ENCODE measurements at regions not wholly inside any gene's neighbourhood (a gene's known extent, or its start where the extent isn't known, plus 50 kb on each side); places are given as distances from the start of the nearest gene placed in this dataset.

DNA sequence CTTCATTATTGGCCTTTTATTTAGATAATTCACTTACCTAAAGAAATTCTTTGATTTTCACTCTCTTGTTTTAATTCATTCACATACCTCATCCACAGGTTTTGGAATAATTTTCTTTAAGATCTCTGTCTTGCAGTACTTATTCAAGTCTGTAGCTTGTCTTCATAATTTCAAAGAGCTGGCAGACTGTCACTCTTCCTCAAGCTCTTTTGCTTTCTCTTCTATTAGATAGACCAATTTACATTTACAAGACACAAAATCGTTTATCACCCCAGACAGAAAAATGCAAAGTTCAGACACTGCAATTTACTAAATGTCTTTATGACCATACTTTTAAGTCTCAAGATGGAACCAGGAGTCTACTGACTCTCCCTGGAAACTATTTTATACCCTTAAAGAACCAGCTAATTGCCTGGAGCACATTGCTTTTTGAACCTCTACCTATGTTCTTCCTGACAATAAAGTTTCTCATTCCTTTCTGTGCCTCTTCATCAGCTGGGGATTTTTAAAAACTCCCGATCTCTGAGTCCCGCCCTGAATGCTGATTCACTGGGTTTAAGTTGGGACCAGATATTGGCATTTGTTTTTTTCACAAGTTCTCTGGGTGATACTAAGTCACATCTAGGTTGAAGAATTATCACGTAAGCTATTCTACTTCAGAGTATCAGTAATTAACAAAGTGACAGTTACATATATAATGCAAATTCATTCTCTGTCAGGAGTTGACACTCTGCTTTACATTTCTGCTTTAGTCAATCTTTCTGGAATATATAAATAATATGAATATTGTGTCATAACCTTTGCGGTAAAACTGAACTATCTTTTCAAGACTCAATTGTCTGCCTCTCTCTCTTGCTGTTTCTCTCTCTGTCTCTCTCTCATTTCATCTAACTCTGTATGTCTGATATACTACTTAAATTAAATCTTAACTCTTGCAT lies 196.4 kb downstream of the PCDH7 start:
- Histone ChIP-seq H3K4me2 (ENCODE audit: low read length) (no peak overlapping the region), H3K36me3 (ENCODE audit: insufficient read depth, low read length) (no peaks in the 10 kb centered on the region), H2AFZ (ENCODE audit: low read length) (no peak overlapping the region), H3K9me3 (ENCODE audit: low read length) (no peaks in the 10 kb centered on the region), H3K4me1 (ENCODE audit: insufficient read depth, low read length, poor library complexity, severe bottlenecking) (no peaks in the 10 kb centered on the region), H3K9me2 (ENCODE audit: insufficient read depth, low read length) (no peaks in the 10 kb centered on the region), H3K4me3 (ENCODE audit: low read depth, low read length, poor library complexity, severe bottlenecking) (no peak overlapping the region), H3K27ac (ENCODE audit: low read depth, low read length, poor library complexity, severe bottlenecking) (no peak overlapping the region), H4K20me1 (ENCODE audit: insufficient read depth, low read length) (no peaks in the 10 kb centered on the region), H3K79me2 (ENCODE audit: insufficient read depth, low read depth, low read length) (no peaks in the 10 kb centered on the region)
- CTCF ChIA-PET (ENCODE audit: unreplicated experiment): no interaction called here
- no peak for TF ChIP-seq EZH2phosphoT487 (IDR thresholded peaks at IDR 0.05; ENCODE audit: borderline replicate concordance, low read depth, low read length)
- no peak for TF ChIP-seq CTCF (conservative IDR thresholded peaks at IDR 0.05; ENCODE audit: low read length)
- intact Hi-C loops (cut with micrococcal nuclease; ENCODE audit: unreplicated experiment): no loop called here
- DNase-seq (ENCODE audit: low spot score): no peak
- BruUV-seq (replicated peaks): no TSS peak
- POLR2A ChIA-PET: interaction anchor here (0.6 kb wide), 1 partner anchor 19 kb away, joined by 3 read pairs; no protein-coding TSS in a partner anchor

GRCh38 chr4:30917946-30918345 lies 197.8 kb downstream of the PCDH7 start:
- no peaks in the 10 kb centered on the region for H3K36me3 ChIP-seq (ENCODE audit: insufficient read depth, low read length)
- TF ChIP-seq EZH2phosphoT487 (IDR thresholded peaks at IDR 0.05; ENCODE audit: borderline replicate concordance, low read depth, low read length) (no peak), CTCF (conservative IDR thresholded peaks at IDR 0.05; ENCODE audit: low read length) (no peak)
- H3K9me3 ChIP-seq (ENCODE audit: low read length): no peaks in the 10 kb centered on the region
- H4K20me1 ChIP-seq (ENCODE audit: insufficient read depth, low read length): no peaks in the 10 kb centered on the region
- ChIA-PET POLR2A (no interaction called here), CTCF (ENCODE audit: unreplicated experiment) (no interaction called here)
- intact Hi-C loops (cut with micrococcal nuclease; ENCODE audit: unreplicated experiment): no loop called here
- H3K79me2 ChIP-seq (ENCODE audit: insufficient read depth, low read depth, low read length): no peaks in the 10 kb centered on the region
- no peaks in the 10 kb centered on the region for H3K9me2 ChIP-seq (ENCODE audit: insufficient read depth, low read length)
- no peak for DNase-seq (ENCODE audit: low spot score)
- H3K4me3 ChIP-seq (ENCODE audit: low read depth, low read length, poor library complexity, severe bottlenecking): no peak overlapping the region
- BruUV-seq (replicated peaks): no TSS peak
- H3K4me2 ChIP-seq (ENCODE audit: low read length): no peak overlapping the region
- H2AFZ ChIP-seq (ENCODE audit: low read length): no peak overlapping the region
- H3K4me1 ChIP-seq (ENCODE audit: insufficient read depth, low read length, poor library complexity, severe bottlenecking): no peaks in the 10 kb centered on the region
- H3K27ac ChIP-seq (ENCODE audit: low read depth, low read length, poor library complexity, severe bottlenecking): no peak overlapping the region

DNA sequence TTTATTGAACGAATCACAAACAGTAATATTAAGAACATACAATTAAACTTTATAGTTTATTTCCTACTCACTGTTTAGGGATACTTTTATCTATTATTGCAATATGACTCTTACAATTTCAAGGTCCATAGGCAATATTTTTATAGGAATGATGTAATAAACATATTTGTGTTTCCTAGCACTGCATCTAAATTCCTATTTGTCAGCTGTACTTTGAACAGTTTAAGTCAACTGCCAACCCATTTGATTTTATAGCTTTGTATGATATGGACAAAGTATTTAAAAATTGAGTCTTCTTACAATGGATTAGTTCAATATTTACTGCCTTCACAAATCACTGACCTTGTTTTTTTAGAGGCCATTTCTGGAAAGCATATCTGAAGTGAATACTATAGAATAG lies 199.3 kb downstream of the PCDH7 start:
- H3K4me2 ChIP-seq (ENCODE audit: low read length): no peak overlapping the region
- DNase-seq (ENCODE audit: low spot score): no peak
- no peaks in the 10 kb centered on the region for H3K9me3 ChIP-seq (ENCODE audit: low read length)
- intact Hi-C loops (cut with micrococcal nuclease; ENCODE audit: unreplicated experiment): no loop called here
- no peaks in the 10 kb centered on the region for H3K9me2 ChIP-seq (ENCODE audit: insufficient read depth, low read length)
- ChIA-PET POLR2A (interaction anchor here (0.7 to 1.0 kb wide), 2 partner anchors 10 to 177 kb away, joined by 3 read pairs; no protein-coding TSS in a partner anchor), CTCF (ENCODE audit: unreplicated experiment) (no interaction called here)
- no peak overlapping the region for H2AFZ ChIP-seq (ENCODE audit: low read length)
- H3K36me3 ChIP-seq (ENCODE audit: insufficient read depth, low read length): no peaks in the 10 kb centered on the region
- no peaks in the 10 kb centered on the region for H3K4me1 ChIP-seq (ENCODE audit: insufficient read depth, low read length, poor library complexity, severe bottlenecking)
- BruUV-seq (replicated peaks): no TSS peak
- no peaks in the 10 kb centered on the region for H3K79me2 ChIP-seq (ENCODE audit: insufficient read depth, low read depth, low read length)
- TF ChIP-seq CTCF (conservative IDR thresholded peaks at IDR 0.05; ENCODE audit: low read length): no peak
- TF ChIP-seq EZH2phosphoT487 (IDR thresholded peaks at IDR 0.05; ENCODE audit: borderline replicate concordance, low read depth, low read length): no peak
- H4K20me1 ChIP-seq (ENCODE audit: insufficient read depth, low read length): no peaks in the 10 kb centered on the region
- no peak overlapping the region for H3K4me3 ChIP-seq (ENCODE audit: low read depth, low read length, poor library complexity, severe bottlenecking)
- H3K27ac ChIP-seq (ENCODE audit: low read depth, low read length, poor library complexity, severe bottlenecking): no peak overlapping the region
